Stimulated activated CD8-positive, alpha-beta memory T cell treated with anti-CD3 and anti-CD28 coated beads, Interleukin-4, amount 100 ng/mL, for 4 hours (primary cell): ENCODE measurements at regions not wholly inside any gene's neighbourhood (a gene's known extent, or its start where the extent isn't known, plus 50 kb on each side); places are given as distances from the start of the nearest gene placed in this dataset.

Experiments used
- DNase-seq, 2 donors: peaks; one replicate each; pipeline ENCODE4 v3.0.0-alpha.2; 2020; ENCODE audit warnings: low read depth in 2 of 2, low spot score in 1 of 2

DNA sequence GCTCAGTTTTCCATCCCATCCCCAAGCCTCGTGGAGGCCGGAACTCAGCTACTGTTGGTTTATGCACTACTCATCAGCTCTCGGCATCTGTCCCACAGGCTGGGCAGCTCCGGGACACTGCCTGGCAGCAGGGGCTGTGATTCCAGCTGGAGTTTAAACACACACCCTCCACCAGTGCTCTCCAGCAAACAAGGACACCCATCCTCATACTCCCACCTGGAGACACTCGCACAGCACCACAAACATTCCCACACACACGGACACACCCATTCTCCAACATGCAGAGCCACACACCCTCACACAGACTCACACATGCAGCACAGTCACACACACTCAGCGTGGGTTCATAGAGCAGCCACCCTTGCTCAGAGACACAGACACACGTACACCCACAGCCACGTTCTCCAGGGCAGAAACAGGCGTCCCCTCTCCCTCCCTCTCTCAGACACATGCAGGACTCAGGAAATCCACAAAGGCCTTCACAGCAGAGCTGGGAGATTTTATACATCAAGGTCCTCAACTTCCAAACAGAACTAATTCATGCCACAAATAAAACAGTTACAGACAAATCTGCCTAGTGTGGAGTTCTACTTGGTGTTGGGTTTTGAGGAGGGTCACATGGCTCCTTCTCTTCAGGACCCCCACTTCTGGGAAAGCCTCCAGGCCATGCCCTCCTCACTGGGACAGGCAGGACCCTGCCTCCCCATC, 785.4 kb downstream of the UQCRFS1 start:
- no peak for DNase-seq

DNA sequence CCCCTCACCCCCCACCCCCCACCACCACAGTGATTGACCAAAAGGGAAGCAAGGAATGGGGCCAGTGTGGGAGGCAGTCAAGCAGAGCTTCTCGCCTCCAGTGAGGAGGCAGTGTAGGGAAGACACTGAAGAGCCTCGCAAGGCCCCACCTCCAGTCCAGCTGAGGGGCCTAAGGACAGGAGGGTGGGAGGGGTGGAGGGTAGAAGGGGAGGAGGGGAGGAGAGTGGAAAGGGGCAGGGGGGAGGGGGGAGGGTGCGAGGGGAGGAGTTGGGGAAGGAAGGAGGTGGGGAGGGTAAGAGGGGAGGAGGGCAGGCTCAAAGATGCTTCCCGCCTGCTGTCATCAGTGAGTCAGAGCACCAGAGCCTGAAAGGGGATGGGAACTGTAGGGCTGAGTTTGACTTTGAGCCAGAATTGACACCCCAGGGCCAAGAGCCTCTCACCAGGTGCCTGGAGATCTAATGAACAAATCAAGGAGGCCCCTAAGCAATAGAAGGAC, 786.2 kb downstream of the UQCRFS1 start:
- DNase-seq, result no peak

DNA sequence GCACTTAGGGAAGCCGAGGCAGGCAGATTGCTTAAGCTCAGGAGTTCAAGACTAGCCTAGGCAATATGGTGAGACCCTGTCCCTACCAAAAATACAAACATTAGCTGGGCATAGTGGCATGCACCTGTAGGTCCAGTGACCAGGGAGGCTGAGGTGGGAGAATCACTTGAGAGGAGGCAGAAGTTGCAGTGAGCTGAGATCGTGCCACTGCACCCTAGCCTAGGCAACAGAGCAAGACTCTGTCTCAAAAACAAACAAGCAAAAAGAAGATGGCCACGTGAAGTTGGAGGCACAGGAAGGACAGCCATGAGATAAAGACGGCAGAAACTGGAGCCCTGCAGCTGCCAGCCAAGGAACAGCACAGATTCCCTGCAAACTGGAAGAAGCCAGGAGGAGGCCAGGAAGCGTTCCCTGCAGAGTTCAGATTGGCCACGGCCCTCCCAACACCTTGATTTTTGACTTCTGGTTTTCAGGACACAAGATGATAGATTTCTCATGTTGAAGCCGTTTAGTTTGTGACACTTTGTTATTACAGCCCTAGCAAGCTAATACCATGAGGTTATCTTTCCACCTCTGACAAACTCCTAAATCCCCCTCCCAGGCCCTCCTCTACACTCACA, 786.7 kb downstream of the UQCRFS1 start:
- DNase-seq, result no peak

DNA sequence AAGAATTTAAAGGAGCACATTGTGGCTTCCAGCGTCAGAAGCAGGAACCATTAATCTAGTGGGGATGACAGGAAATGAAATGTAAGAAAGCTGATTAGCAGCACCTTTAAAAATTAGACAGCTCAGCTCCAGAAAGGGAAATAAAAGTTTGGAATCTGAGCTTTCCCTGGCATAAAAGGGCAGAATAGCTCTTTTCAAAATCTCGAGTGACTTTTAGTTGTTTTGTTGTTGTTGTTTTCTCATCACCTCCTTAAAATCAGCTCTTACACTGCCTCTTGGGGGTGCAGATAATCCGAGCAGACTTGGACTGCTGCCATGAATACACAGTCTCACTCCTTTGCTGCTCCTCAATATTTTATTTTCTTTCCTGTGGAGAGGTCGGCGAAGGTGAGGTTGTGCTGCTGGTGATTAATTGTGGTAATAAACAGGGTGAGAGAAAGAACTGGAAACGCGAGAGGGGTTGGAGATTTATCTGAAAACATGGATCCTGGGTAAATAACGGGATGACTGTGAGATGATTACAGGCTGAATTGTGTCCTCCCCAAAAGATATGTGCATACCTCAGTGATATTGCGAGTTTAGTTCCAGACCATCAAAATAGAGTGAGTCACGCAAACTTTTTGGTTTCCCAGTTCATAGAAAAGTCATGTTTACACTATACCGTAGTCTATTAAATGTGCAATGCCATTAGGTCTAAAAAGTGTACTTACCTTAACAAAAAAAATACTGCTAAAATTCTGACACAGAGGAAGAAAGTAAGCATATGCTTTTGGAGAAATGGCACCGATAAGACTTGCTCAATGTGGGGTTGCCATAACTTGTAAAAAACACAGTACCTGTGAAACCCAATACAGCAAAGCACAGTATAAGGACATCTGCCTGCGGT, 787.7 kb downstream of the UQCRFS1 start:
- no peak for DNase-seq

DNA sequence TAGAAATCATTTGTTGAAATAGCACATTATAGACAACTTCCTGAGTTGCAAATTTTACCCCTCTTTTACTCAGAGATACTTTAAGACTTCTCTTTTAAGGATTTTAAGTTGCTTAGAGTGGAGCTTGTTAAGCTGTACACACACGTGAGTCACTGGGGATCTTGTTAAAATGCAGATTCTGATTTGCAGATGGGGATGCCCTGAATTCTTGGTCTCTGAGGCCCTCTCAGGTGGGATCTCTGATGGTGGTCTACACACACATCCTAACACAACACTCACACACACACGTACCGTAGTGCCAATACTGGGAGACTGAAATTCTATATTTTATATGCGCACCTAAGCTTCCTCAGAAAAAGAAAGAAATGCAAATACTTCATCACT, 788.3 kb downstream of the UQCRFS1 start:
- no peak for DNase-seq

DNA sequence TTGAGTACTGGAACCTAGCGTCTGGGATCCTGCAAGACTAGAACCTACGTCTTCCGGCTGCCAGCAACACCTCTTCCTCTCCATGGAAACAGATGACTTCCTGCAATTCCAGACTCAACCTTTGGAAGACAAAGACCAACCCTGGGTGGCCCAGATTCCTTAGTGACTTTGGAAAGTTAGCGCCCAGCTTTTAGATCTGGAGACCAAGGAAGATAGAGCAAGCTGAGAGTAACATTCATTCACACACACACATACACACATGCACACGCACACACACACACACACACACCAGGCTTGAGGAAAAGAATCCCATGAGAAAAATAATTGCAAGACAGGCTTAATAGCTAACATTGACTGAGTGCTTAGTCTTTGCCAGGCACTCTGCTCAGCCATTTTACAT, 788.9 kb downstream of the UQCRFS1 start:
- no peak for DNase-seq

DNA sequence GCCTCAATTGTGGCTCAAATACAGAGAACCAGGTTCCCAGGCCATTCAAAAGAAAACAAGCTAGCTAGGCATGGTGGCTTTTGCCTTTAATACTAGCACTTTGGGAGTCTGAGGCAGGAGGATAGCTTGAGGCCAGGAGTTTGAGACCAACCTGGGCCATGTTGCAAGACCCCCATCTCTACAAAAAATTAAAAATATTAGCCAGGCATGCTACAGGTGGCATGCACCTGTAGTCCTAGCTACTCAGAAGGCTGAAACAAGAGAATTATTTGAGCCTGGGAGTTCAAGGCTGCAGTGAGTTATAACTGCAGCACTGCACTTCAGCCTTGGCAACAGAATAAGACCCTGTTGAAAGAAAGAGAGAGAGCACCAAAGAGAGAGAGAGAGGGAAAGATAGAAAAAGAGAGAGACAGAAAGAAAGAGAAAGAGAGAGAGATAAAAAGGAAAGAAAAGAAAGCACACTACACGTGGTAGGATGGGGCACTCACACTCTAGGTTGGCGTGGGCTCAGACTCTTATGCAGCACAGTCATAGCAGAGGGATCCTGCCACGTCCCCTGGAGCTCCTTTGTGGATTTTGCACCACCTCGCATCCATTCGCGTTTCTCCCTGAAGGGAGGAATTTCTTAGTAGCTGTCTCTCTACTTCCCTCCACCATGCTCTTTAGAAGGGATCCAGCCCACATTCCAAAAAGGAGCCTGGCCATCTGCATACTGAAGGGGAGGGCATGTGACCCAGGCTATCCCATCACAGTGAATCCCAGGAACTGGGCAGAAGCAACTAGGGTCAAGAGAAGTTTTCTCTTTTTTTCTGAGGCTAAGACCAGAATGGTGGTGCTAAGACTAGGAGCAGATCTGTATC, 789.9 kb downstream of the UQCRFS1 start:
- DNase-seq, result no peak

DNA sequence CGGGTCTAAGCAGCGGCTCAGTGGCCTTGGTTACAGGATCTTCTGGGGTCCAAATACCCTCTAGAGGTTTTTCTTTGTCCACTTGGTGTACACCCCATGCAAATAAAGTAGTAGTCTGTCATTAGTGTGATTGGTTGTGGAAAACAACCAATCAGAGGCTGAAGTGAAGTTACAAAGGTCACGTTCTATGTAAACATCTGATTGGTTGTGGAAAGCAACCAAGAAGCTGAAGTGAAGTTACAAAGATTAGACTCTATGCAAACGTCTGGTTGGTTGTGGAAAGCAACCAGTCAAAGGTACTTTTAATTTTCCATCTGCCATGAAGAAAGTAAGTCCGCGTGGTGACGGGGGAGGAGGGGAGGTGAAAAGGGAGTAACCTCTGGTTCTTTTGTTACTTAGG, 790.9 kb downstream of the UQCRFS1 start:
- no peak for DNase-seq

DNA sequence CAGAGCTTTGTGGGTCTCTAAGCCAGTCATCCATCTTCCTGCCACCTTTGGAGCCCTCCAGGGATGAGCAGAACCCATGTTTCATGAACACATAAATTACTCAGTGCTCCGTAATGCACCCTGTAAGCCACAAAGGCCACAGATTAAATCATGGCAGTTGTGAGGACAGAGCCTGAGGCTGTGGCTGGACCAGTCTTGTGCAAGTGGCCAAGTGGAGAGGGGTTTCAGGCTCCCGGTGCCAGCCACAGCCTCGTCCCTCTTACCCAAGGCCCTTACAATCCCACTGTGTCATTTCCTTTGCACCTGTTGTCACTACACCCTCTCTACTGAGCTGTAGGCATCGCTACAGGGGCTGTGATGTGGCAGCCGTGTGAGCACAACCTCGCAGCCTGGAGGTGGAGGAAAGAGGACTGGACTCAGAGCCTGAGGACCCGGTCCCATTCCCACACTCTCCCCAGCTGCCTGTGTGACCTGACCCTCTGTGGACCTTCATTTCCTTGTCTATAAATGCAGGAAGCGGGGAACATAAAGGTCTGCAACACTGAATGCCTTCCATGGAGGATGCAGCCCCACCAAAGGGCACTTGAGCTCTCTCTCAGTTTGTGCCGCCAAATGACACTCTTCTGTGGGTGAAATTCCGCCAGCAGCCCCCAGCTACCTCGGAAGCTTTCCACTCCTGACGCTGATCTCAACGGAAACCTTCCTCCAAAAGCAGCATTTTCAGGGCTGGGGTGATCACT, 792.0 kb downstream of the UQCRFS1 start:
- no peak for DNase-seq

DNA sequence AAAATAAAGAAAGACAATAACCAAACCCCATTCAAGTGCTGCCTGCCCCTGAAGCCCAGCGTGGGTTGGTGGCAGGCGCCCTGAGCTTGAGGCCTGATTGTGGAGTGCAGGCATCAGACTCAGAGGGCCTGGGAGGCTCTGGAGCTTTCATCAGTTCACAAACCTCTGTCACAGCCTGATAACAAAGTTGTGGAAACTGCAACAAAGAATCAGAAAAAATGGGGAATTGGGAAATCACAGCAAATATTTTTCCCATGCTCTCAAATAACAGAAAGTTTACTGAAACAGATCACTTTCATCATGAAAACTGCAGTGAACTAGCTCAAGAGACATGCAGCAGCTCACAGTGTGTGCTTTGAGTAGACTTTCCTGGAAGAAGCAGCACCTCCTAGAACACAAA, 793.6 kb downstream of the UQCRFS1 start:
- DNase-seq, result no peak

DNA sequence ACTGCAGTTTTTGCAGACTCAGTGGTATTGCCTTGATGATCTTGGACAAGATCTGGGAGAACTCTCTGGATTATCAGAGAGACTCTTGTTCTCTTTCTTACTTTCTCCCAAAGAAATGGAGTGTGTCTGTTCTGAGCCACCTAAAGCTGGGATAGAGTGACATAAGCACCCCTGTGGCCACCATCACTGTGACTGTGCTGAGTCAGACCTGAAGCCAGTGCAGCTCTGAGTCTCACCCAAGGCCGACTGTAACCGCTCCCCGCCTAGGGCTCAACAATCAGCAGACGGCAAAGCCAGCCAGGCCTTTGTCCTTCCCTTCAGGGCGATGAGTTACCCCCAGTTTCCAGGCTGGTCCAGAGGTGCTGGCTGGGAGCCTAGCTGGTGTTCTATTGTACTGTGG, 795.6 kb downstream of the UQCRFS1 start:
- DNase-seq, result no peak

DNA sequence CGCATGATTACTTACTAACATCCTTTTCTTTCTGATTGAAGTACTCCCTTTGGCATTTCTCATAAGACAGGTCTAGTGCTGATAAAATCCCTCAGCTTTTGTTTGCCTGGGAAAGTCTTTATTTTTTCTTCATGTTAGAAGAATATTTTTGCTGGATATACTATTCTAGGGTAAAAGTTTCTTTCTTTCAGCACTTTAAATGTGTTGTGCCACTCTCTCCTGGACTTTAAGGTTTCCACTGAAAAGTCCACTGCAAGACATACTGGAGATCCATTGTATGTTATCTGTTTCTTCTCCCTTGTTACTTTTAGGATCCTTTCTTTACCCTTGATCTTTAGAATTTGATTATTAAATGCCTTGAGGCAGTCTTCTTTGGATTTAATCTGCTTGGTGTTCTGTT, 796.7 kb downstream of the UQCRFS1 start:
- no peak for DNase-seq

DNA sequence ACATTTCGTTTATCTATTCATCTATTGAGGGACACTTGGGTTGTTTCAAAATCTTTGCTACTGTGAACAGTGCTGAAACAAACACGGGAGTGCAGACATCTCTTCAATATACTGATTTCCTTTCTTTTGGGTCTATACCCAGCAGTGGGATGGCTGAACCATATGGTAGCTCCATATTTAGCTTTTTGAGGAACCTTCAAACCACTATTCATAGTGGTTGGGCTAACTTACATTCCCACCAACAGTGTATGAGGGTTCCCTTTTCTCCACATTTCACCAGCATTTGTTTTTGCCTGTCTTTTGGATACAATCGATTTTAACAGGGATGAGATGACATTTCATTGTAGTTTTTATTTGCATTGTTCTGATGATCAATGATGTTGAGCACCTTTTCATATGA, 798.2 kb downstream of the UQCRFS1 start:
- no peak for DNase-seq

DNA sequence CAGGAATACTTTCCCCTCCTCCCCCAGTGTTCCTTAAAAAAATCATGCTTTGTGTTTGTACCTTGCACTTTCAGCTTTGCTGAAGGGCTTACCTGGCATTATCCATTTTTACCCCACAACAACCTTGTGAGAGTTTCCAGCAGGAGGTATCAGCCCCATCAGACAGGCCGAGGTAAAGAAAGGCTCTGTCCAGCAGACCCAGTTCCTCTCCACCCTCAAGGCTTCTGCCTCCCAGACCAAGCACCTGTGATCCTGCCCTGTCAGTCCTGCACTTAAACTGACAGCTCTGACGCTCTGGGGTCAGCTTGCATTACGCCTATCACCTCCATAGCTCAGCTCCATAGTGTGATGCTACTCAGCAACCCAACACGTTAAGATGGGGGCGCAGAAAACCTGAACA, 803.1 kb downstream of the UQCRFS1 start:
- DNase-seq, result no peak

DNA sequence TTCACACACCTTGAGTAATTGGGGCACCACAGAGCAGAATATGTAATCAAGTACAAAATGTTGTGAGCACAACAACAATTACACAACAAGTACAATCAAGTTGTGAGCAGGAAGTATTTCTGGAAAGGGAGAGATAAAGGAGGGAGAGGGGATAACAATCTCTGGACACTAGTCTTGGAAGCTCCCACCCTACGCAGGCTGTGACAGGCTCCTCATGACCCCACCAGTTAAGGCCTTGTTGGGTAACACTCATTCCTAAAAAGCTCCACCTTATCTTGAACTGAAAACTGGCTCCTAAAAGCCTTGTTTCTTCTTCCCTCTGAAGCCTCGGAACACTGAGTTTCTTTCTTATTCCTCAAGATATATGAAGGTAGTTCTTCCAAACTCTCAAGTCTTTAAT, 806.0 kb downstream of the UQCRFS1 start:
- no peak for DNase-seq

DNA sequence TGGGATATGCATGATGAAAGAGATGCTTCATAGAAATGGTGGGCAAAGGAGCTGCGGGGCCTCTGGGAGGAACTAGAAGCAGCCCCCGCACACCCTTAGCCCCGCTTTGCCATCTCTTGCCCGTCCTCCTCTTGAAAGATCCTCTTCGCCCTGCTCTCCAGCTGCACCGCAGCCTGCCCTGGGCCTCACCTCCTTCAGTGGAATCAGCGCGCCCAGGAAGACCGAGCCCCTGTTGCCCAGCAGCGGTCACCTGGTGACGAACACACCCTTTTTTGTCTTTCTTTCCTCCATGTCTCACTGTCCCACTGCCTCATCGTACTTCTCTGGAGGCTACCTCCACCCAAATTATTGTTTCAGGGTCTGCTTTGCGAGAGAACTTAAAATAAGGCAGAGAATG, 807.6 kb downstream of the UQCRFS1 start:
- DNase-seq, result no peak

DNA sequence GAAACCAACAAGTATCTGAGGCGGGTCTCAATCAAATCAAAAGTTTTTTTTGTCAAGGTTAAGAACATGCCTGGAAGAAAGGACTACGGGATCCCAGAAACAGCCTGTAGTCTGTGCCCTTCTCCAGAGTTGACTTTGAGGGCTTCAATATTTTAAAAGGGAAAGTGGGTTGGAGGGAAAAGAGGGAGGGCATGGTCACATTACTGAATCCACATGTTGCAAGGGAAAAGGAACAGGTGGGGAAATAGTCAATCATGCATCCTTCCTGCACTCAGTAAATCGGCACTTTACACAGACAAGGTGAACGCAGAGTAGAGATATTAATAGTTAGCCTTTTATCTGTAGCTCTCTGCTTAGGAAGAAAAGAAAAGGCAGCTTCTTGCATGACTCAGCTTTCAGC, 808.5 kb downstream of the UQCRFS1 start:
- no peak for DNase-seq

DNA sequence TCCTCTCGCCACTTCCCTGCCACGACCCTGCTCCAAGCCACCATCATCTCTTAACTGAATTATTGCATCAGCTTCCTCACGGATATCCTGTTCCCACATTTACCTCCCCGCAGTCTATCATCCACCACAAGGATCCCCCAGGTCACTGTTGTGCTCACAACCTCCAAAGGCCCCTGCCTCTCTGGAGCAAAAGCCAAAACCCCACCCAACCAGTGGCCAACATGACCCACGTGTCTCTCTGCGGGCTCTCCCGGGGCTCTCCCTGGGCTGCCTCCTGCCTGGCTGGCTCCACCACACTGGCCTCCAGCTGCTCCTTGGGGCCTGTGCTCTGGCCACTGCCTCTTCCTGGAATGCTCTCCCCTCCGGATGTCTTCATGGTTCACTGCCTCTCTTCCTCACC, 809.3 kb downstream of the UQCRFS1 start:
- DNase-seq, result no peak

DNA sequence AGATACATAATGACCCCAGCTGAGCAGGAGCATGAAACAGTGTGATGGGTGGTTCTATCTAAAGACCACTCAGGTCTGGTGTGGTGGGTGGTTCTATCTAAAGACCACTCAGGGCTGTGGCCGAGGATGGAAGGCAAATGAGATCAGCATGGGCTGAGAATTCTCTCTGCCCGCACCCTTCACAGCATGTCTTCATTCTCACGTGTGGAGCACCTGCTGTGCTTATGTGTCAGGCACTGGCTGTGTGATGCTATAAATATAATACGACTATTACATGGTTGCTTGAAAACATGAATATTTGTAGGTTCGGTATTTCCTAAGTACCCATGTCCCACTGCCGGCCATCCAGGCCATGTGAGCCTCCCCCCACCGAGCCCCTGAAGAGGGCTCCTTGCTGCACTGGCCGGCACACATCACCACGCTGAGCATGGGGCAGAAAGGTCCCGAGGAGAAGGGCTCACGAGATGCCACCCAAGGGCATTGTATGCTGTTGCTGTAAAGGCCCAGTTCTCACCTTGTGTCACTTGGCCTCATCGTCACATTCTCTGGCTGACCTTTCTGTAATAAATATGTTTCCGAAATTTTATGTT, 810.2 kb downstream of the UQCRFS1 start:
- no peak for DNase-seq
